Dedifferentiated amniotic fluid mesenchymal stem cell (primary cell): ENCODE measurements at regions not wholly inside any gene's neighbourhood (a gene's known extent, or its start where the extent isn't known, plus 50 kb on each side); places are given as distances from the start of the nearest gene placed in this dataset.

Experiments
- DNase-seq: peaks from one replicate; pipeline ENCODE4 v3.0.0-alpha.2; 2016; ENCODE audit errors: extremely low spot score

DNA sequence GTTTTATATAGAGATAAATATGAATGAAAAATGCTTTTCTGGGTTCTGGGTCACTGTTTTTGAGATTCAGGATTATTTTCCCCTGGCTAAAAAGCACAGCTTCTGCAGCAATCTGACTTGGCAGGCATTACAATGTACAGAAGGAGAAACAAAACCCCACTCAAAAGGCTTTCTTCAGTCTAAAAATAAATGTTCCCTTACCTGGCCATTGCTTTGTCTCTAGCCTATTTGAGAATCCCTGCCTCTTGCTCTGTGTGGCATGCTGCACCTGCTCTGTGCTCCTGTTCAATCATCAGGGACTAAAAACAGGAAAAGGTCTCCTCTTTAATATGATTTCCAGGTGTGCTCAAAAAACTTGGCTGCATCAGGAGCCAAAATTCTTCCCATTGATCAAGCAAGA is 187.4 kb upstream of the STAC start:
- no peak for DNase-seq

DNA sequence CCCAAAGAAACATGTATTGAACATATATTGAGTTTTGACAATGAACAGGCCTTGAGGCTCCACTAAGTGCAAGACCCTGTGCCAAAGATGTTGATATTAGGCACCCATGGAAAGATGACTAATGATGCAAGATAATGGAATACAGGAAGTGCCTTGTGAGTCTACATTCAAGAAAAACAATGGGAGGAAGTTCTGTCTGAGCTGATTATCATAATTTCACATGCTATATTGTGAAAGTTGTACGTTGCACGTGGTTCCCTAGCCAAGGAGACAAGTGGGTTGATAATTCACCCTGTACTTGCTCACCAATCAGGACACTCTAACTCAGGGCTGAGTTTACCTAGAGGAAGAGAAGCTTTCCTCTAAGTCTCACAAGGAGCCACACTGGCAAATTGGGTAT is 186.9 kb upstream of the STAC start:
- DNase-seq, result no peak

DNA sequence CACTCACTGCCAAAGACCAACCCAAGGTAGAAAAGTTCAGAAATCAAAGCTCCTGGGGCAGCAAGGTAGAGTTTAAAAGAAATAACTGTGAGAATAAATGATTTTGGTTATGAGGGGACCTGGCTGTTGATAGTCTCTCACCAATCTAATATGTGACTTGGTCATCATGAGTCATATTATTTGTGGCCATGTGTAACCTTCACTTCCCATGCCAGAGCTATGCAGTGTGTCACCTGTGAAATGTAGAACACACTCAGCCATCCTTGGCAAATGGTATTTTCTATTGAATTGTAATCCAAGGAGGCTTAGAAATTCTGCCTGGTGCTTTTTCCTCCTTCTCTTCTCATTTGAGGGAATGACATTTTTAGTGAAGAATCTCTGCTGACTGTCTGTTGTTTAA is 184.2 kb upstream of the STAC start:
- DNase-seq, result no peak

DNA sequence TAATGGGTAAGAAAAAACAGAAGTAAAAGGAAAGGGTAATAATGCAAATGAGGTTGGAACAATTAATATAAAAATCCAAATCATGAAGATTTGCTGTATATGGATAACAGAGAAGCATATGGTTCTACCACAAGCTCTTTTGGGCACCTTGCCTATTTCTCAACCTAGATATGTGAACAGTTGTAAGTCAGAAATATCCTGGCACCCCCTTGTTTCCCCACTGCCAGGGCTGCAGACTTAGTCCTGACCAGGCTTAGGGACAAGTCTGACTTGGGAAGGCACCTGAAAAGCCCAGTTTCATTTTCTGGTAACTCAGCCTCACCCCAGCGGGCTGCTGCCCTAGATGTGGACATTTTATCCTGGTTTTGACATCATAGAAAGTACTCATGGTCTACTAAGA is 183.2 kb upstream of the STAC start:
- no peak for DNase-seq

DNA sequence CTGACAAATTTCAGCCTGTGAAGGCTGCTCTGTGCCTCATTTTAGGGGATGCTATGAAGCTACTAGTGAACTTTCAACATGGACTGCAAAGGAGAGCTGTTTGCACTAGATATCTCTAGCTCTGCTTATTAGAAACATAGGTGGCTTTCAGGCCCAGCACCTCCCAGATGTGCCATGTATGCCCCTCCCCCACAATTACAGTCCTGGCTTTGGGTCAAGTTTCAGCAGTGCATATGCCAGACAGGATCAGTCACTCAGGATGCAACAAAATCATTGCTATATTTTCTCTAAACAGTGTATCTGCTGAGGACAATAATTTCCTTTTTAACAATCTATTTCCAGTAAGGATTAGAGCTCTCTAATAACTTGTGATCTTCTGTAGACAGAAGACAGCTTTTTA is 178.8 kb upstream of the STAC start:
- DNase-seq, result no peak

DNA sequence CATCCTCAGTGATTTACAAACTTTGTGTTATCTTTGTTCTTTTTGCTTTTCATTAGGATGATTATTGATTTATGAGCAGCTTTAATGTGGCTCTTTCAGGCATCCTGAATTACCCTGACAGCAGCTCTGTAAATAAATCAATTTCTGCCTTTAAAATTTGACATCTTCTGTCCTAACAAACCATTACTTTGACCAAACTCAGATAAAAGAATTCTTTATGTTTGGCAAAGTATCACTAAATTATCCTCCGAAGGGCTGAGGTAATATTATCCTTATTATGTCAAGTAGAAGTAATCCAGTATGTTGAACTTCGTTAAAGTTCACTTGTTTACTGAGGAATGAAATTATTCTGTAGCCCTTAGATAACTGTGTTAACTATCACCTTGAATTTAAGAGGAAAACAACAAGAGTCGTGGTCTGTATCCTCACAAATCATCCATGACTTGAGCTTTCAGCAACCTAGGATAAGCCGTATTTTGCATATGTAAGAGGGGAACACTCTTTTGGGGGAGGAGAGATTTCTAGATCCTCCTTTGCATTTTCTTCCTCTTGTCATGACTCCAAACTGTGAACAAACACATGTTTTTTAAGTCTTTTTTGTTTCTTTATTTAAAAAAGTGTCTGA is 173.2 kb upstream of the STAC start:
- DNase-seq, result no peak

DNA sequence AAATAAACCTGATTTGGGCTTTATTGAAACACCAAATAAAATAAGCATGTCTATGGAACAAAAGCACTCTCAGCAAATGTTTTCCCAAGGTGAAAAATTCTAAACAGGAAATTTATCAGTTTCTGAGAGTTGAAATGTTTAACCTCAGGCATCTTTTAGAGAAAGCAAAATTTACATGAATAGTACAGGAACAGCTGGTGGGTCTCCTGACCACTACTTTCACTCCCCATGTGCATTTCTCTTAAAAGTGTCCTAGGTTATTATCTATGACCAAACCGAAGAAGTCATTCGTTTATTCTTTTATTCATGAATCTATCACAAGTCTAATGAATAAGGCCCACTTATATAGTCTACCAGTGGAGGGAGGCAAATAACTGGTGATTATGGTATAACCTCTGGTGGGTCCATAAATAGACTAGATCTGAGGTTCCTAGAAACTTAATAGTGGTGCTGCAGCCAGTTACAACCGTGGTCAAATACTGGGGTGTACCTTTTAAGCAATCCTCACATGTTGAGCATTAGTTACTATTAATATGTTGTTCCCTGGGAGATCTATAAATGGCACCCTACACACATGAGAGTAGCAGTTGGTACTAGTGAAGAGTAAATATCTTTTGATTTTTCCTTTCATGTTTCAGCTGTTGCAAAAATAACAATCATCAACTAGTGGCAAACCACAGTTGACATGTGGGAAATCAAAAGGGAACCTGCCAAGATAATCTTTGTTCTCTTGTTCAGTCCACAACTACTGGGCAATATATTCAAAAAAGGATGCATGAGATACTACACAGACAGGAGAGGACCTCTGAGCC is 169.3 kb upstream of the STAC start:
- no peak for DNase-seq

DNA sequence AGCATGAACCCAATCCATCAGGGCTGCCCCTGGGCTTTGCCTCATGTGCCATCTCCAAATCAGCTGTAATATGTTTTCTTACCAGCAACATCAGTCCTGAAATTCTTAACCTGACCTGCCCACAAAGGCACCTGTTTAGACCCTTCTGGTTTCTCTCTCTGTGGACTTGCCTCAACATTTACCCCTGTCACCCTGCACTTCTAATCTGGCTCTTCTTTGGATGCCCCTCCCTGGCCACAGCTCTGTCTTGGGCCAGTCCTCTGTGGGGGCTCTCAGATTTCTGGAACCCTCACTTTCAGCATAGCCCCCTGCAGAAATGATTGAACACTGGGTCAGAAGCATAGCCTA is 168.7 kb upstream of the STAC start:
- DNase-seq, result no peak

DNA sequence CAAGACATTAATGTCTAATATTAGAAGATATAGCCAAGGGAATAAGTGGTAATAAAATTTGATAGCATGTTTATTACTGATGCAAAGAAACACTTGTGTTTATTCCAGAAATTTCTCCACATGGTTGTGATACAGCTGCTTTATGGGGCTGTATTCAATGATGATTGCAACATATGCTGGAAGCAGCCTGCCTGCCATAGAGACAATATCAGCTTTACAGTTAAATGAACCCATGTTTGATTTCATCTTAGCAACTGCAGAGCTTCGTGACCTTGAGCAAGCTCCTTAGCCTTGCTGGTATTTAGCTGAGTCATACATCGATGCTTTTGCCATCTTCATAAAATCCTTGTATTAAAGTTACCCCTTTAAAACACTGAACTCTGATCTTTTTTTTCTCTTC is 168.1 kb upstream of the STAC start:
- DNase-seq, result peak; percentile 57

DNA sequence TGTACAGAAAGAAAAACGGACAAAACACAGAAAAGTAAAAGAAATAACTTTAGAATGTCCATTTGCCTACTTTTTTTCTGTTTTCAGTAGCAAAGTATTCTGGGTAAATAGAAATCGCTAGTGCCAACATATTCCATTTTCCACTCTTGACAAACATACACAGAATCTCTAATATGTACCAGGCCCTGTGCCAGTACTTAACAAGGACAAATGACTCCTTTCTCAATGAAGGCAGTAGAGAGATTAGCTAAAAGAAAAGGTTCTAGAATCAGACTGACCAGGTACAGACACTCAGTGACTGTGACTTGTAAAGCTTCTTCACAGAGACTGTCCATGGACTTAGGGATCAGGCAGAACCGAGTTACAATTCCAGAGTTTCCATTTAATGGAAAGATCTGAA is 165.8 kb upstream of the STAC start:
- DNase-seq, result no peak

DNA sequence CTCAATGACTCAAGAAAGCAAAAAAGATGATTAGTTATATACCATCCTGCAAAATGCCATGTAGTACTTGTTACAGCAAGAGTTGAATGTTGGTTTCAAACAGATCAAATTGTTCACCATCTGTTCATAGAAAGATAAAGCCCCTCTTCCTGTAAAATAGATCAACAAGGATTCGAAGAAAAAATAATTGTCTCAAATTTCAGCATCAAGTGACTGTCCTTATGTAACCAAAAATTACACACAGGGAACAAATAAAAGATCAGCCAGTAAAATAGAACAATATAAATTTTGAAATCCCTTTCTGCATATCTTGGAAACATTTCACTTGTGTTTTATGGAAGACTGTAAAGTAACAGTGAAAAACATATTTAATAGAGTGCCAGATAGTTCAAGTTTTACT is 165.1 kb upstream of the STAC start:
- no peak for DNase-seq

DNA sequence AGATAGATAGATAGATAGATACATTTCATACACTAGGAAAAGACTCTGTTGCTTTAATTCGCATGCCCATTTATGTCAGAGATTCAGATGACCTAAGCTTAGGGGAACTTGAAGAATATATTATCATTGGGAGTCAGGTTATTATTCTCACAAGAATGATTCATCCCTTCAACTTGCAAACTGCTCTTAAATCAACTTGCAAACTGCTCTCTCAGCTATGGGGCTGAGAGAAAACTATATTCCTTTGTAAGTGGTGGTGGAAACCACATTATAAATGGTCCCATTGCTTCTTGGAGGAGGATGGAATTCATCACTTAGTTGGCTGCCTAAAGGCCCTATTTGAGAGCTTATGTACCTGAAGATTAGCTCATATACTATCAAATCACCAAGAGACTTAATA is 160.9 kb upstream of the STAC start:
- peak; percentile 30 for DNase-seq

DNA sequence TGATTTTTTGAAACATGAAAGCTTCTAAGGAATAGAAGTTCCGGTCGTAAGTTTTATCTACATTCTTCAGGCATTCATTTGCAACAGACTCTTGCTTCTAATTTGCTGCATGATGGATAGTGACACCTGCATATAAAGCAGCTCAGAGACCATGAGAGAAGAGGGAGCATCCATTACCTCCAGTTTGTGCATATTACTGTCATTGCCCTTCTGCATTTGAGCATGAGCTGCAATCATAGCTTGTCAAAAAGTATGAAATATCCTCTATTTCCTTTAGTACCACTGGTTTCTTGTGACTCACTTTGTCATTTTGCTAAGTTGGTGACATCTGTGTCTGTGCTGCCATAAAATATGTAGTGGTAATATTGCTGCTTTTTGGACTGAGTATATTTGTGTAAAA is 160.1 kb upstream of the STAC start:
- no peak for DNase-seq

DNA sequence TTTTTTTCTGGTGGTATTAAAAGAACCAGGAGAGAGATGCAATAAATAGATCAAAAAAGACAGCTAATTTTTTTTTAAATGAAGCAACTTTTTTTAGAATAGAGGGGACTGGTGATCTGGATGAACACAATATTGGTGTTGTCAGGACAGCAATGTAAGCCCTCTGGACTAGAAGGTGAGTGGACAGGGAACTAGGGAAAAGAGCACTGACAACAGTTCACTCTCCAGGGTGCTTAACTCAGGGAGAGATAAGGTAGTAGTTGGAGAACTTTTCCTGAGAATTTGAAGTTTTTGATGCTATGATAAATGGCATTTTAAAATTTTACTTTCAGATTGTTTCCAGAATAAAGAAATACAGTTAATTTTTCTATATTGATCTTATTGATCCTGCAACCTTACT is 158.3 kb upstream of the STAC start:
- no peak for DNase-seq

DNA sequence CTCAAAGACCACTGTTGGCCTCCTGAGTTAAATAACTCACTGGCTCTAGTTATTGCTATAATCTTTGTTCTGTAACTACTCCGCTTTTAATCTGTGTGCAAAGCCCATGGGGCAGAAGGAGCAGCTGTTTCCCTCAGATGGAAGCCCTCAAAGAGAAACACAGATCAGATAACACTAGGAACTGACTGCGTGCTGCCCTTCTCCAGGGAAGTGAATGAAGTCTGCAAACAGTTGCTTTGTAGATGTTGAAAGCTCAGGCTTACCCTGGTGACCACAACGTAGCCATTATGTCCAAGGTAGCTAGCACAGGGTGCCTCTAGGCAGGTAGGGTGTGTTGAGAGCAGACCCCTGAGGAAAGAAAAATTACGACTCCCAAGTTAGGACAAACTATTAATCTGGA is 152.3 kb upstream of the STAC start:
- DNase-seq, result no peak

DNA sequence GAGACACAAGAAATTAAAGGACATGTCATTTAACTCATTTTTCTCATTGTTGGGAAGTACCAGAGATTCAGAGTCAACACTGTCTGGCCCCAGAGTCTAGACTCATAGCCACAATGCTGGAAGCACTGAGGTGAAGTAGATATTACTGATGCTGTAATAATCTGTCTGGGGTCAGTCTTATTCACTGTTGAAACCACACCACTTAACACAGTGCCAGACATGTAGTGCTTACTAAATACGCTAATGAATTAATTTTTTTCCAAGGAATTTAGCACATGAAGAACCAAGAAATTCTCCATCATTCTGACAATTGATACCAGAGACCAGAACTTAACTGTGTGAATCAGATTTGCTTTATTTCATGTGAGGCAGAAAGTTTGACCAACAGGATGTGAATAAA is 150.8 kb upstream of the STAC start:
- no peak for DNase-seq

DNA sequence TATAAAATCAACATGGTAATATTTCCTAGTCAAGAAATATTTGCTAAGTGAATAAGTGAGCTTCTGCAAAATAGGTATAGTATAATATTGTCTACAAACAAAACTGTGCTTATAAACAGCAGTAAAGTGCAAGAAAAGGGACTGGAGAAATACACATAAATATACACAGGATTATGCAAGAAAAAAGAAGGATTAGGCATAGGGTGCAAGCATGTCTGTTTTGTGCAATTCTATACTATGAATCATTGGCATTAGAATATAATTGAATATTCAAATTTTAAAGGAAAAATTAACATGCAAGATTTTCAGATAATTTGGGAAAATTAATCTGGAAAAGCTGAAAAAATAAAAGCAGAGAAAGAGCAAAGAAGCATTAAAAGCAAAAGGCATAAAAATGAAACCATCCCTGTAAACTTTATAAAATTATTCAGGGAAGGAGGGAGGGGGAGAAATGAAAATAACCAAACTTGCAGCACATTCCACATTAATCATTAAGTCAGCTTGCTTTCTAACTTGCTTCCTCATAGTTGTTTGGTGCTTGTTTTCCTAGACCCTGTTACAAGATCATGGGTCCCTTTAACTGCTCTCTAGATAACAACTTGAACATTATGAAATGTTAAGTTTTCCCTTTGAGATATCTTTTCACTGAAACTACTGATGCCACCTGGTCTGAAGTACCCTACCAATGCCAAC is 147.4 kb upstream of the STAC start:
- no peak for DNase-seq

DNA sequence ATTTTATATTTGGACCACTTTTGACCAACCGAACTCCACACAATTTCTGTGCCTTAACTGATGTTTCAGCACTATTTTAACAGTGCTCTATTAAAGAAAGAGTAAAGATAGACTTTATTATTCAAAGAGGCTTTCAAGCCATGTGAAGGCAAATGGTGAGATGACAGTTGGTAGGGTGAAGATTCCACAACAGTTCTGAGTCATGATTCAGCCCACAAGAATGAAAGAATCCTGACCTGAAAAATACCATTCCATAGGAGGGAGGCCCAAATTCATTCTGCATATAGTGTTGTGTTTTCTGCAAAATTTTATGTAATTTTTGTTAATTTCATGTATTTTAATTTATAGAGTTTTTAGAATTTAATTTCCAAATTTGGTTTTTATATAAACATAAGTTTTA is 135.6 kb upstream of the STAC start:
- no peak for DNase-seq

DNA sequence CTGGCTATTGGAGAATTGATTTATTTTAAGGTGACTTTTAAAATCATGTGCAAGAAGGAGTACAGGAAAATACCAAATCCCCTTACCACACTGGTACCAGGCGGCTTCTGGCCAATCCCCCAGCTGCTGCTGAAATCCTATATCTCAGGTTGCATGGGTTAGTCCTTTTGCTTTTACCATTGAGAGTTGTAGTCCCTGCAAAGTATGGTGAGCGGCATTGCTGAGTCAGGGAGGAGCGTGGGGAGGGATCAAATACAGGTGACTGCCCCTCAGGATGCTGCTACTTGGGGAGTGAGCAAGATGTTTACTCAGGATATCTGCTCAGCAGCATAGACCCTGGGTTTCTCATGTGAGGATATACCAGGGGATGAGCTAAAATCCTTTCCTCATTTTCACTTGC is 131.9 kb upstream of the STAC start:
- no peak for DNase-seq

DNA sequence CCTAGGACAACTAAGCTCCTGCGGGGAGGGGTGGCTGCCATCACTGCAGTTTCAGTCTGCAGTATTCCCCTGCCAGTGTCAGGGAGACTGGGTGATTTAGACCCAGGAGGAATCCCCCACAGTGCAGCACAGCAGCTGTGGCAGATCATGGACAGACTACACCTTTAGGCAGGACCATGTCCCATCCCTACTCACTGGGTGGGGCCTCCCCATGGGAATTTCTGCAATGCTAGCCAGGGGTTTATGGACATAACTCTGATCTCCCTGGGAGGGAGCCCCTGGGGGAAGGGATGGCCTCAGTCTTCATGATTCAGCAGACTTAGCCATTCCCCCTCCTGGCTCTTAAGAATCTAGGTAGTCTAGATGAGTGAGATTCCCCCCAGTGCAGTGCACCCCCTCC is 130.1 kb upstream of the STAC start:
- no peak for DNase-seq

DNA sequence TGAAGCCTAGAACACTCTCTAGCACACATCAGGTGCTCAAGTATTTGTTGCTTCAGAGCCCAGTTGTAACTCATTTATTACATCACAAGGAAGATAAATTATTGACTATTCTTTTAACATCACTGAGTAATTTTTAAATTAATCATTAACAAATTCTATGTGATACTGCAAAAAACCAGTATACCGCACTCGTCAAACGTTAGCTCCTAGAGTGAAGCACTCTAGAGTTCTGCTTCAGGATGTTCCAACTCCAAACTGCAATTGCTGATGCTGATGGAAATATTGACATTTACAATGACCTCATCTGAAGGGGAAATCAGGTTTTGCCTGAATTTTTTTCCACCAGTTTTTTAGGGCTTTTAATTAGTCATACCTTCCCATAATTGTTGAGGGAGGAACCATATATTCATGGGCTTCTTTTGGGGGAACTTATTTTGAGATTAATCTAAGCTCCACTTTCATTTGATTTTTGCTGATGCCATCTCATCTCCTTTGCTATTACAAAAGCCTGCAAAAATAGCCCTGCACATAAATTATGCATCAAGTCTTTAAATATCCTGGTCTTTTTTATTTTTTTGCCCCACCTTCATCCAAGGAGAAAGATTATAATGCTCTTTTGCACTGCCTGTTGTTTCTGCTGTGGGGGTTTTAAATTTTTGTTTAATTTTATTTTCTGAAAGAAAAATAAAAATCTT is 123.0 kb upstream of the STAC start:
- DNase-seq, result no peak

DNA sequence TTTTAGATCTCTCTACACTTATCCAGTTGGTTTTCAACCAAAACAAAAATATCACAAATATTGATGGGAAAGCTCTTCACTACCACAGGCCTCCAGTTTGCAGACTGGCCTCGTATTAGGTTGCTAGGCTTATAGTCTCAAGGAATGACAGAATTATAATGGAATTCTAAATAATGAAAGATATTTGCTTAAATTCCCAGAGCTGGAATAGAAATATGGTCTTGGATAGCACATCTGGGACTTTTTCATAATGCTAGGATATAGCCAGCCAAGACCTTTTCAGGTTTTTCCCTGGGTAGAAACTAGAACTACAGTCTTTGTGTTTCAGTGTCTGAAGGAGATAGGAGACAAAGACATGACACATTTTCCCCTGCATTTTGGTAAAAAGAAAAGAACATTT is 121.9 kb upstream of the STAC start:
- DNase-seq, result no peak

DNA sequence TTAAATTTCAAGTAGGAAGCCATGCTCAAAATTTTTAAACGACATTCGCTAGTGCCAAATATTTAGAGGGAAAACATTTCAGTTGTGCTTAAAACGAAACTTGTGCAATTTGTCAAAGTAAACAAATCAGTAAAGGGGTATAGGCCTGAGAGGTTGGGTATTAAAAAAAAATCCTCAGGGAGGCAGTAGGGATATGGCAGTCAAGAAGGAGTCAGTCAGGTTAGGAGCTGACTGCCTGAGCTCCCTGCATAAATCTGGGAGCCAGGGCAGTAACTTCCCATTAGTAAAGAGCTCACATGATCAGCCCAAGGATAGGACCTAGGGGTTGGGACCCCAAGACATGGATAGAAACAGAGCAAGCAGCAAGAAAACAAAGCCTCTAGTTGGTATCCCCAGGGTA is 120.7 kb upstream of the STAC start:
- DNase-seq, result no peak
